ENCODE measurements at regions not wholly inside any gene's neighbourhood (a gene's known extent, or its start where the extent isn't known, plus 50 kb on each side); places are given as distances from the start of the nearest gene placed in this dataset.

DNA sequence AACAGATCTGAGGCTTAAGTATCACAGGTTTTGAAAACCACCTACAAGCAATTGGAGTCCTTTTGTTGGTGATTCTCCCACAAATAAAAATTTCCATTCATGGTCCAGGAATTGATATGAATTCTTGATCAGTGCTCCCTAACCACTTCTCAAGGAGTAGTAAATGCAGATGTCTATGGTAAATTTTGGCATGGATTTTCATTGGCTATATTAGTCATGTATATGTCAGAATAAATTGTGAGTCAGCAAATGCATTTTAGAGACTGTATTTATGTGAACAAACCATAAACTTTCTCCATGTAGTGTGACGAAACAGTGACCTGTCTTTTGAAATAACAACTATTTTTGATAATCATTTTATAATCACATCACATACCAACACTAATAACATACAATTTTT is 611.1 kb downstream of the HTR1A start:
- no TSS peak for BruUV-seq (replicated peaks)
- ChIA-PET CTCF (no interaction called here), POLR2A (no interaction called here)
- intact Hi-C loops (cut with micrococcal nuclease) = no loop called here
- H3K27me3 Mint-ChIP-seq (ENCODE audit: insufficient read depth, unreplicated experiment) = no peaks in the 10 kb centered on the region
- H3K36me3 Mint-ChIP-seq (ENCODE audit: insufficient read depth, unreplicated experiment) = no peaks in the 10 kb centered on the region
- TF ChIP-seq, protein P1, sequence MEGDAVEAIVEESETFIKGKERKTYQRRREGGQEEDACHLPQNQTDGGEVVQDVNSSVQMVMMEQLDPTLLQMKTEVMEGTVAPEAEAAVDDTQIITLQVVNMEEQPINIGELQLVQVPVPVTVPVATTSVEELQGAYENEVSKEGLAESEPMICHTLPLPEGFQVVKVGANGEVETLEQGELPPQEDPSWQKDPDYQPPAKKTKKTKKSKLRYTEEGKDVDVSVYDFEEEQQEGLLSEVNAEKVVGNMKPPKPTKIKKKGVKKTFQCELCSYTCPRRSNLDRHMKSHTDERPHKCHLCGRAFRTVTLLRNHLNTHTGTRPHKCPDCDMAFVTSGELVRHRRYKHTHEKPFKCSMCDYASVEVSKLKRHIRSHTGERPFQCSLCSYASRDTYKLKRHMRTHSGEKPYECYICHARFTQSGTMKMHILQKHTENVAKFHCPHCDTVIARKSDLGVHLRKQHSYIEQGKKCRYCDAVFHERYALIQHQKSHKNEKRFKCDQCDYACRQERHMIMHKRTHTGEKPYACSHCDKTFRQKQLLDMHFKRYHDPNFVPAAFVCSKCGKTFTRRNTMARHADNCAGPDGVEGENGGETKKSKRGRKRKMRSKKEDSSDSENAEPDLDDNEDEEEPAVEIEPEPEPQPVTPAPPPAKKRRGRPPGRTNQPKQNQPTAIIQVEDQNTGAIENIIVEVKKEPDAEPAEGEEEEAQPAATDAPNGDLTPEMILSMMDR (IDR thresholded peaks at IDR 0.05; ENCODE audit: unreplicated experiment) = no peak
- peaks cover 6% of the 10 kb centered on the region for H3K4me1 Mint-ChIP-seq (ENCODE audit: insufficient read depth, unreplicated experiment)
- no peak overlapping the region for H3K4me3 Mint-ChIP-seq (ENCODE audit: unreplicated experiment)
- peak; percentile 5 for DNase-seq (ENCODE audit: unreplicated experiment)
- H3K27ac Mint-ChIP-seq (ENCODE audit: low read depth, unreplicated experiment) = no peak overlapping the region
- H3K9me3 Mint-ChIP-seq (ENCODE audit: unreplicated experiment) = no peaks in the 10 kb centered on the region

GRCh38 chr5:63346451-63346850 is 615.8 kb downstream of the HTR1A start:
- ChIA-PET POLR2A (no interaction called here), CTCF (interaction anchor here (0.7 to 0.8 kb wide), 2 partner anchors 18 to 199 kb away, joined by 3 read pairs; no protein-coding TSS in a partner anchor)
- Mint-ChIP-seq H3K27me3 (ENCODE audit: insufficient read depth, unreplicated experiment) (no peaks in the 10 kb centered on the region), H3K36me3 (ENCODE audit: insufficient read depth, unreplicated experiment) (no peaks in the 10 kb centered on the region), H3K4me3 (ENCODE audit: unreplicated experiment) (no peak overlapping the region), H3K4me1 (ENCODE audit: insufficient read depth, unreplicated experiment) (peaks cover 10% of the 10 kb centered on the region), H3K27ac (ENCODE audit: low read depth, unreplicated experiment) (no peak overlapping the region), H3K9me3 (ENCODE audit: unreplicated experiment) (no peaks in the 10 kb centered on the region)
- BruUV-seq (replicated peaks) = no TSS peak
- intact Hi-C loops (cut with micrococcal nuclease) = no loop called here
- TF ChIP-seq, protein P1 (IDR thresholded peaks at IDR 0.05; ENCODE audit: unreplicated experiment) = no peak
- no peak for DNase-seq (ENCODE audit: unreplicated experiment)

DNA sequence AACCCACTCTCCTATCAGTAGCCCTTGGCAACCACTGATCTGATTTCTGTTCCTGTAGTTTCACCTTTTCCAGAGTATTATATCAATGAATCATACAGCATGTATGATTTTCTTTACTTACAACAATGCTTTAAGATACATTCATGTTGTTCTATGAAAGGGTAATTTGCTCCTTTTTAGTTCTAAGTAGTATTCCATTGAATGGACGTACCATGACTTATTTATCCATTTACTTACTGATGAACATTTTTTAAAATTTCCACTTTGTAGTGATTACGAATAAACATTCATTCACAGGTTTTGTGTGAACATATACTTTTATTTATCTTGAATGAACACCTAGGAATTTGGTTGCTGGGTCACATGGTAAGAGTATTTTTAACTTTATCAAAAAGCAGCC is 620.8 kb downstream of the HTR1A start:
- H3K4me1 Mint-ChIP-seq (ENCODE audit: insufficient read depth, unreplicated experiment) = peaks cover 8% of the 10 kb centered on the region
- CTCF ChIA-PET = no interaction called here
- TF ChIP-seq, protein P1 (IDR thresholded peaks at IDR 0.05; ENCODE audit: unreplicated experiment) = no peak
- POLR2A ChIA-PET = interaction anchor here (0.7 kb wide), 1 partner anchor 15 kb away, joined by 3 read pairs; no protein-coding TSS in a partner anchor
- H3K36me3 Mint-ChIP-seq (ENCODE audit: insufficient read depth, unreplicated experiment) = no peaks in the 10 kb centered on the region
- no peak overlapping the region for H3K4me3 Mint-ChIP-seq (ENCODE audit: unreplicated experiment)
- H3K27ac Mint-ChIP-seq (ENCODE audit: low read depth, unreplicated experiment) = no peak overlapping the region
- no peaks in the 10 kb centered on the region for H3K27me3 Mint-ChIP-seq (ENCODE audit: insufficient read depth, unreplicated experiment)
- BruUV-seq (replicated peaks) = no TSS peak
- DNase-seq (ENCODE audit: unreplicated experiment) = no peak
- intact Hi-C loops (cut with micrococcal nuclease) = no loop called here
- H3K9me3 Mint-ChIP-seq (ENCODE audit: unreplicated experiment) = no peaks in the 10 kb centered on the region

DNA sequence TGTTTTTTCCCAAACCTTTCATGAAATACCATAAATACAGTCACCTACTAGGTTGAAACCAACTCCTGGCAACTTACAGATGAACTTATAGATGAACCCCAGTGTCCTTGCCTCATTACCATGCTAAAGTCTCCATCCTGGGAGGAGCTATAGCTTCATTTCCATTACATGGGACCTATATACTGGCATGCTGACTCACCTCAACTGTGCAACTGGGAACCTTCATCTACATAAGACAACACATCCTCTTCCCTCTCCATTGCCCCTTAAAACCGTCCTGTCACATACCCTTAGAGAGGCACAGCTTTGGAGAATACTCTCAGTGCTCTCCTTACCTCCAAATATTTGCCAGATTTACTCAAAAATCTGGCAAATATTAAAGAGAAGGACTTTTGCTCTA is 638.3 kb downstream of the HTR1A start:
- intact Hi-C loops (cut with micrococcal nuclease) = no loop called here
- CTCF ChIA-PET = interaction anchor here (0.5 to 0.8 kb wide), 3 partner anchors 12 to 99 kb away, joined by 3 to 4 read pairs (median 3); no protein-coding TSS in a partner anchor
- Mint-ChIP-seq H3K36me3 (ENCODE audit: insufficient read depth, unreplicated experiment) (no peaks in the 10 kb centered on the region), H3K4me3 (ENCODE audit: unreplicated experiment) (no peak overlapping the region), H3K27ac (ENCODE audit: low read depth, unreplicated experiment) (no peak overlapping the region), H3K9me3 (ENCODE audit: unreplicated experiment) (no peaks in the 10 kb centered on the region), H3K27me3 (ENCODE audit: insufficient read depth, unreplicated experiment) (no peaks in the 10 kb centered on the region), H3K4me1 (ENCODE audit: insufficient read depth, unreplicated experiment) (peaks cover 5% of the 10 kb centered on the region)
- no TSS peak for BruUV-seq (replicated peaks)
- no peak for DNase-seq (ENCODE audit: unreplicated experiment)
- POLR2A ChIA-PET = no interaction called here
- TF ChIP-seq, protein P1 (IDR thresholded peaks at IDR 0.05; ENCODE audit: unreplicated experiment) = no peak

Data from MCF 10A (cell line).